A673 (cell line): ENCODE measurements at regions not wholly inside any gene's neighbourhood (a gene's known extent, or its start where the extent isn't known, plus 50 kb on each side); places are given as distances from the start of the nearest gene placed in this dataset.

ENCODE experiments used
- CTCF ChIP-seq: fragments of 300-800, 200-600 bp; sonication (generic); conservative IDR thresholded peaks from 2 replicates; pipeline ENCODE4 v1.5.1; 2017; ENCODE audit warnings: low read depth, mild to moderate bottlenecking, antibody characterized with exemption, low read length, moderate library complexity, mixed read lengths
- EZH2 ChIP-seq: fragments of 200-600 bp; sonication (generic); IDR thresholded peaks from 2 replicates; pipeline ENCODE4 v1.6.1; 2017; ENCODE audit warnings: borderline replicate concordance, low read depth, mild to moderate bottlenecking, mixed read lengths, antibody characterized with exemption, low read length; ENCODE audit not compliant: poor library complexity, severe bottlenecking

GRCh38 chr2:157107877-157108276 is 149.6 kb upstream of the GALNT5 start:
- TF ChIP-seq CTCF = no peak
- TF ChIP-seq EZH2 = no peak
